ENCODE measurements at regions not wholly inside any gene's neighbourhood (a gene's known extent, or its start where the extent isn't known, plus 50 kb on each side); places are given as distances from the start of the nearest gene placed in this dataset.
"Not testable (repeated sequence)": the region's sequence is repeated elsewhere in the genome, so short reads cannot be mapped to it uniquely, and the experiment has no call there.

- DNase-seq: no peak
These were observed 781.5 kb downstream of the TBL1XR1 start for GRCh38 chr3:176415661-176416295.

- no peak for DNase-seq
These were observed 784.5 kb downstream of the TBL1XR1 start for GRCh38 chr3:176412771-176413170.

GRCh38 chr3:176403531-176403930 is 793.8 kb downstream of the TBL1XR1 start:
- DNase-seq: no peak

DNA sequence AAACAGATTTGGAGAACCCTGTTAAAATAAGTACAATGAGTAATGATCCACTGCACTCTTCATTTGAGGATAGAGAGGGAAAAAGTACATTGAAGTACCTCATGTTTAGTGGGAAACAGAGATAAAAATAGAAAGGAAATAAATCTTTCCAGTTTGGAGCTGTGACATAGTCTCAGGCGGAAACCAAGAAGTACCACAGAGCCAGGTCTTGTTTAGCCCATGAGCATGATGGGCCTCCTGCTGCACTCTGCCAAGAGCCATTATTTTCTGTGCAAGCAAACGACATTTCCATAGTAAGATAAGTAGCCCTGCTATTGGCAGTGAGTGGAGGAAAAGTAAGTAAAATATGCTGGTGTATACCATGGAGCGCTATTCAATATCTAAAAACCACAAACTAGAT is 796.1 kb downstream of the TBL1XR1 start:
- DNase-seq: no peak

DNA sequence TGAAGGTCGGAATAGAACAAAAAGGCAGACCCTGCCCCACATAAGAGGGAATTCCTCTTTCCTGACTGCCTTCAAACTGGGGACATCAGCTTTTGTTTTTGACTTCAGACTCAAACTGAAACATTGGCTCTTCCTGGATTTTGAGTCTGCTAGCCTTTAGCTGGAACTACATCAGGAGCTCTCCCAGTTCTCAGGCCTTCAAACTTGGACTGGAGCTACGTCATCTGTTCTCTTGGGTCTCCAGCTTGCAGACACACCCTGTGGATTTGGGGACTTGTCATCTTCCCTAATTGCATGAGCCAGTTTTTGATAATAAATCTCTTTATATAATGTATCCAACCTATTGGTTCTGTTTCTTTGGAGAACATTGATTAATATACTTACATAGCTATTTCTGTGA is 798.1 kb downstream of the TBL1XR1 start:
- DNase-seq: no peak

DNA sequence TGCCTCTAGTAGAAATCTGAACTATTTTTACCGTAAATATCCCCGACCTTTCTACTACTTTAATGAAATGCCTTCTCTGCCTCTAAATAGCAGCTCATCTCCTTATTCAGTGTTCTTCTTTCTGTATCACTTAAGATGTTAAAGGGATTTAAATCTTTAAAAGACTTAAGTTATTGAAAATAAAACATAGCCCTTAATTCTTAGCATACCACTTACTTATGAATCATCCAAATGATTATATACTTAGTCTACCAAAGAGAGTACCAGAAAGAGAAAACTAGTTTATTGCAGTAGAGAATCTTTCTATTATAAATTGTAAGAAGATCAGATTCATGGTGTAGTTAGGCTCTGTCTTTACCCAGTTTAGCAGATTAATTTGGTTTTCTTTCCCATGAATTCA is 802.0 kb downstream of the TBL1XR1 start:
- DNase-seq: no peak

GRCh38 chr3:176378789-176379188 is 818.5 kb downstream of the TBL1XR1 start:
- no peak for DNase-seq

DNA sequence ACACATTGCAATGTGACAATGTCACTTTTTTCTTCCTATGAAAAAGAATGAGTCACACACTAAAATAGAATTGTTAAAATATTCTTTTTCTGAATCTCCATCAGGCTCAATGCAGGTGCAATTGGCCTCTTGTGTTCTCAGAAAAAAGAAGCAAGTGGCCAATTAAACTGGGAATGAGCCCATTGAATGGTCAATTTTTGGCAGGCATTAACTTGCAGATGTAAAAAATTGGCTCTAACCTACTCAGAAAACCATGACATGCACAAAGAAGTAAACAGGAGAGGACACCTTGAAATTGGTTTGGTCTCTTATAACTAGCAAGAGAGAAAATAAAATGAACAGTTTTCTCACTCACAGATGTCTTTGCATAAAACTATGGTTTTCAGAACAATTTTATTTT is 820.8 kb downstream of the TBL1XR1 start:
- no peak for DNase-seq

DNA sequence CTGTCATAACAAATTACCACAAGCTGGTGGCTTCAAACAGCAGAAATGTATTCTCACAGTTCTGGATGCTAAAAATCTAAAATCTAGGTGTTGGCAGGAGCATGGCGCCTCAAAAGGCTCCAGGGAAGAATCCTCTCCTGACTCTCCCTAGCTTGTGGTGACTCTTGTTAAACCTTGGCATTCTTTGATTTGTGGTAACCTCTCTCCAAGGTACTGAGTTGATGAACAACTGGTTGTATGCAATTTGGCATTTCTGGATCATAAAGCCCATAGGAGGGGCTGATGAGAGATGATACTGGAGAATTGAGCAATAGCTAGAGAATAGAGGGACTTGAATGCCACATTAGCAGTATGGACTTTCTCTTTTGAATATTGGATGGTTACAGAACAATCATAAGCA is 821.8 kb downstream of the TBL1XR1 start:
- no peak for DNase-seq

- no peak for DNase-seq
These were observed 835.0 kb downstream of the TBL1XR1 start for GRCh38 chr3:176362191-176362731.

- no peak for DNase-seq
These were observed 838.1 kb downstream of the TBL1XR1 start for GRCh38 chr3:176359211-176359610.

GRCh38 chr3:176357891-176358290 is 839.4 kb downstream of the TBL1XR1 start:
- no peak for DNase-seq

GRCh38 chr3:176354843-176355242 is 842.4 kb downstream of the TBL1XR1 start:
- no peak for DNase-seq

- DNase-seq: no peak
These were observed 844.5 kb downstream of the TBL1XR1 start for GRCh38 chr3:176352716-176353334.

- no peak for DNase-seq
These were observed 845.9 kb downstream of the TBL1XR1 start for GRCh38 chr3:176351408-176351807.

DNA sequence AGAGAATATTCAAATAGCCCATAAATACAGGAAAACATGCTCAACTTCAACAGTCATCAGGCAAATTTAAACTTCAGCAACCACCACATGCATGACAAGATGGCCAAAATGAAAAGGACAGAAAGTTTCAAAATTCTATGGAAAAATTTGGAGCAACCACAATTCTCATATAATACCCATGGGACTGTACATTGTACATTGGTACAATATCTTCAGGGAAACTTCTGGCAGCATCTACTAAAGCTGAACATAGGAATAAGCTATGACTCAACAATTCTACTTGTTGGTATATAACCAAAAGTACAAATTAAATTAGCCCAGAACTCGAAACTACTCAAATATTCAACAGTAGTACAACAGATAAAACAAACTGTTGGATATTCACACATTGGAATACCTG is 847.6 kb downstream of the TBL1XR1 start:
- no peak for DNase-seq

- no peak for DNase-seq
These were observed 849.7 kb downstream of the TBL1XR1 start for GRCh38 chr3:176347424-176348146.

DNA sequence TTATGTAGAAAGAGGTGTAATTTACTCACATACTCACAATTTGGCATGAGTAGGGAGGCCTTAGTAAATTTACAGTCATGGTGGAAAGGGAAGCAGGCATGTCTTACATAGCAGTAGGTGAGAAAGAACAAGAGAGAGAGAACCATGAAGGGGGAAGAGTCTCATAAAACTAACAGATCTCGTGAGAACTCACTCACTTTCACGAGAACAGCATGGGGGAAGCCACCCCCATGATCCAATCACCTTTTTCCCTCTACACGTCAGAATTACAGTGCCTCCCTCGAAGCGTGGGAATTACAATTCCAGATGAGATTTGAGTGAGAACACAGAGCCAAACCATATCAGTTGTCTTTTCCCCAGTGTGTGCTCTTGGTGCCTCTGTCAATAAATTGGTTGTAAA is 855.3 kb downstream of the TBL1XR1 start:
- DNase-seq: no peak

- no peak for DNase-seq
These were observed 868.6 kb downstream of the TBL1XR1 start for GRCh38 chr3:176328666-176329065.

DNA sequence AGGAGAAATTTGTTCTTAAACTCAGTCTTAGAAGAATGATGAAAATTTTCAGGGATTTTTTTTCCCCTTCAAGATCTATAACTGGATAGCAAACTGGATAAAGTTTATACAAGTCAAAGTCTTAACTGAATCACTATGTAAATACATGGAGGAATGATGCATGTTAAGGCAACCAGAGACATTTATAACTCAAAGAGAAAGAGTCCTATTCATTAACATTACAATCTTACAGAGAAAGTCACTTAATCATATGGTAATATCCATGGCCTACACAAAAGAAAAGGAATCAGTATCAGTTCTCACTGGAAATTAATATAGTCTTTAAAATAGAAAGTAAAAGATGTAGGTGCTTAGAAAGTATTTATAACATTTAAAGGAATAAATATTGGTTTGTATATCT is 869.1 kb downstream of the TBL1XR1 start:
- DNase-seq: no peak

- not testable (repeated sequence) for DNase-seq
These were observed 870.3 kb downstream of the TBL1XR1 start for GRCh38 chr3:176326894-176327490.

DNA sequence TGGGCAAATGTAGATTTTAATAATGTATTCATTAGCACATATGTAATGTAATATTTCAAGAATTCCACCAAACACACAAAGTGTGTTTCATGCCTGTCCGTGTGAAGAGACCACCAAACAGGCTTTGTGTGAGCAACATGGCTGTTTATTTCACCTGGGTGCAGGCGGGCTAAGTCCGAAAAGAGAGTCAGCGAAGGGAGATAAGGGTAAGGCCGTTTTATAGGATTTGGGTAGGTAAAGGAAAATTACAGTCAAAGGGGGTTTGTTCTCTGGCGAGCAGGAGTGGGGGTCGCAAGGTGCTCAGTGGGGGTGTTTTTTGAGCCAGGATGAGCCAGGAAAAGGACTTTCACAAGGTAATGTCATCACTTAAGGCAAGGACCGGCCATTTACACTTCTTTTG is 875.8 kb downstream of the TBL1XR1 start:
- DNase-seq: not testable (repeated sequence)

- no peak for DNase-seq
These were observed 876.2 kb downstream of the TBL1XR1 start for GRCh38 chr3:176321099-176321498.

GRCh38 chr3:176313426-176313825 is 883.9 kb downstream of the TBL1XR1 start:
- no peak for DNase-seq

Data from T-helper 9 cell (primary cell).